ENCODE measurements at regions not wholly inside any gene's neighbourhood (a gene's known extent, or its start where the extent isn't known, plus 50 kb on each side); places are given as distances from the start of the nearest gene placed in this dataset.
"Not testable (repeated sequence)": the region's sequence is repeated elsewhere in the genome, so short reads cannot be mapped to it uniquely, and the experiment has no call there.

DNA sequence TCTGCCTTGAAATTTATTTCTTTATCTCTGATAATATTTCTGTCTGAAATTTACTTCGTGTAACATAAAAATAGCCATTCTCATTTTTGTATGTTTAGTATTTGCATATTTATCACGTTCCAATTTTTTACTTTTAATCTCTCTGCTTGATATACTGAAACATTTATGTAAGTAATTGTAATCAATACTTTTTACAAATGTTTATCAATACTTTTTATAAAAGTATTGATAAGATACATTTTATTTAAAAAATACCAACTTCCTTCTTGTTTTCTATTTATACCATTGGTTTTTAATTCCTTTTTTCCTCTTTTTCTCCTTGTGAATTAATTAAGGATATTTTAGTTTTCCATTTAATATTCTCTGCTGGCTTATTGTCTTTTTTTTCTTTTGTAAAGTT, 60.3 kb upstream of the TBL1XR1 start (continued):
- no peak for TF ChIP-seq EP300 (conservative IDR thresholded peaks at IDR 0.05; ENCODE audit: poor library complexity, severe bottlenecking)

DNA sequence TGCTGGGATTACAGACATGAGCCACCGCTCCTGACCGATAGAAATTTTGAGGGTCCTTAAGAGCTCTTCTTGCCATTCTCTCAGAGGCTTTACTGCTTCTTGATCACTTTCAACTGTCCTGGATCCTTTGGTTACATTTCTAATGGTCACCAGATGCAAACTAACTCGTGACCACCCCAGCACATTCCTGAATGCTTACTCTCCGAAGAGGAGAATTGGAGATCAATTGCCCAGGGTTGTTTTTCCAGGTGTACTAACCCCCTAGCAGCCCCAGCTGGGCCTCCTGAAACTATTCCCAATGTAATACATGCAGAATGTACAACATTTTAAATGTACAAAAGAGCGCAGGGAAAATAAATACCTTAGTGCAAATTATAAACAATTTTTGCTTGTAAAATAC, 65.1 kb upstream of the TBL1XR1 start:
- no peak overlapping the region for H3K4me2 ChIP-seq (ENCODE audit: low read length)
- no peaks in the 10 kb centered on the region for H3K9me3 ChIP-seq (ENCODE audit: low read length)
- no peaks in the 10 kb centered on the region for H3K36me3 ChIP-seq (ENCODE audit: insufficient read depth, low read length)
- no peak overlapping the region for H2AFZ ChIP-seq (ENCODE audit: low read depth, low read length)
- H3K9me2 ChIP-seq (ENCODE audit: insufficient read depth, low read length), result no peaks in the 10 kb centered on the region
- H3F3A ChIP-seq (ENCODE audit: insufficient read depth, low read length, poor library complexity, severe bottlenecking), result no peaks in the 10 kb centered on the region
- TF ChIP-seq EP300 (conservative IDR thresholded peaks at IDR 0.05; ENCODE audit: poor library complexity, severe bottlenecking), result no peak
- H3K79me2 ChIP-seq (replicated peaks; ENCODE audit: insufficient read depth, low read length), result no peaks in the 10 kb centered on the region
- no peaks in the 10 kb centered on the region for H3K27me3 ChIP-seq (ENCODE audit: insufficient read depth, low read depth, low read length)
- H3K9ac ChIP-seq (ENCODE audit: low read length), result no peak overlapping the region
- no peaks in the 10 kb centered on the region for H4K20me1 ChIP-seq (ENCODE audit: insufficient read depth)
- H3K27ac ChIP-seq (ENCODE audit: low read length), result no peak overlapping the region
- H3K4me3 ChIP-seq (ENCODE audit: low read length), result no peak overlapping the region

DNA sequence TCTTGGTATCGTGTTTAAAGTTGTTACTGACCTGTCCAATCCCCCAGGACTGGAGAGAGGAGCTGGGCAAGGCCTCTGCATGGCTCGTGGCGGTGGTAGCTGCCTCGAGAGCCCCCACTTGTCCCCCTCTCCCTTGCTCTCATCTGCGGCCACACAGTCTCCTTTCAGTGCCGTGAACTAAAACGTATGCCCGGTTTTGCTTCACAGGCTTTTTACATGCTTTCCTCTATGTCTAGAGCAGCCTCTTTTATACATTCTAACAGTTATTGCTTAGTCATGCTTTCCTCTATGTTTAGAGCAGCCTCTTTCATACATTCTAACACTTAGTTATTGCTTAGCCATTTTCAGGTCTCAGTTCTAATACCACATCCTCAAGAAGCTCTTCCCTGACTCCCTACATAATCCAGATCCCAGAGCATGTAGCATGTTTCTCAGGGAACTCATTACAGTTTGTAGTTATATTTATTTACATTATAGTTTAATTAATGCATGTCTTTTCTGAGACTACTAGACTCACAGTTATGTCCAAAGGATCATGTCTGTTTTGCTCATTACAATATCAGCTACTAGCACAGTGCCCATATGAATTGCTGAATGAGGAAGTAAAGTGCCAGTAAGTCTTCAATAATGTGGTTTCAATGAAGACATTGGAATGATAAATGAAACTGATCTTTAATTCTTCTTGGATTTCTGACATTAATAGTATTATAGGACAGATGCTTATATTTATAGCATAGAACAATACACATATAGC, 66.5 kb upstream of the TBL1XR1 start:
- H4K20me1 ChIP-seq (ENCODE audit: insufficient read depth), result no peaks in the 10 kb centered on the region
- H3K79me2 ChIP-seq (replicated peaks; ENCODE audit: insufficient read depth, low read length), result no peaks in the 10 kb centered on the region
- no peak overlapping the region for H2AFZ ChIP-seq (ENCODE audit: low read depth, low read length)
- no peak overlapping the region for H3K9ac ChIP-seq (ENCODE audit: low read length)
- no peaks in the 10 kb centered on the region for H3K36me3 ChIP-seq (ENCODE audit: insufficient read depth, low read length)
- no peak overlapping the region for H3K4me2 ChIP-seq (ENCODE audit: low read length)
- H3K27ac ChIP-seq (ENCODE audit: low read length), result no peak overlapping the region
- H3K9me2 ChIP-seq (ENCODE audit: insufficient read depth, low read length), result no peaks in the 10 kb centered on the region
- H3K9me3 ChIP-seq (ENCODE audit: low read length), result no peaks in the 10 kb centered on the region
- TF ChIP-seq SMC3 (conservative IDR thresholded peaks at IDR 0.05; ENCODE audit: poor library complexity) (no peak), EZH2 (IDR thresholded peaks at IDR 0.05; ENCODE audit: borderline replicate concordance, insufficient read depth, low read length, poor library complexity, severe bottlenecking) (no peak), POLR2AphosphoS5 (IDR thresholded peaks at IDR 0.05) (no peak), TAF1 (IDR thresholded peaks at IDR 0.05; ENCODE audit: low read depth) (no peak), MXI1 (conservative IDR thresholded peaks at IDR 0.05; ENCODE audit: poor library complexity, severe bottlenecking) (no peak), RAD21 (conservative IDR thresholded peaks at IDR 0.05) (no peak), EP300 (conservative IDR thresholded peaks at IDR 0.05; ENCODE audit: poor library complexity, severe bottlenecking) (no peak)
- TF ChIP-seq, protein P1, sequence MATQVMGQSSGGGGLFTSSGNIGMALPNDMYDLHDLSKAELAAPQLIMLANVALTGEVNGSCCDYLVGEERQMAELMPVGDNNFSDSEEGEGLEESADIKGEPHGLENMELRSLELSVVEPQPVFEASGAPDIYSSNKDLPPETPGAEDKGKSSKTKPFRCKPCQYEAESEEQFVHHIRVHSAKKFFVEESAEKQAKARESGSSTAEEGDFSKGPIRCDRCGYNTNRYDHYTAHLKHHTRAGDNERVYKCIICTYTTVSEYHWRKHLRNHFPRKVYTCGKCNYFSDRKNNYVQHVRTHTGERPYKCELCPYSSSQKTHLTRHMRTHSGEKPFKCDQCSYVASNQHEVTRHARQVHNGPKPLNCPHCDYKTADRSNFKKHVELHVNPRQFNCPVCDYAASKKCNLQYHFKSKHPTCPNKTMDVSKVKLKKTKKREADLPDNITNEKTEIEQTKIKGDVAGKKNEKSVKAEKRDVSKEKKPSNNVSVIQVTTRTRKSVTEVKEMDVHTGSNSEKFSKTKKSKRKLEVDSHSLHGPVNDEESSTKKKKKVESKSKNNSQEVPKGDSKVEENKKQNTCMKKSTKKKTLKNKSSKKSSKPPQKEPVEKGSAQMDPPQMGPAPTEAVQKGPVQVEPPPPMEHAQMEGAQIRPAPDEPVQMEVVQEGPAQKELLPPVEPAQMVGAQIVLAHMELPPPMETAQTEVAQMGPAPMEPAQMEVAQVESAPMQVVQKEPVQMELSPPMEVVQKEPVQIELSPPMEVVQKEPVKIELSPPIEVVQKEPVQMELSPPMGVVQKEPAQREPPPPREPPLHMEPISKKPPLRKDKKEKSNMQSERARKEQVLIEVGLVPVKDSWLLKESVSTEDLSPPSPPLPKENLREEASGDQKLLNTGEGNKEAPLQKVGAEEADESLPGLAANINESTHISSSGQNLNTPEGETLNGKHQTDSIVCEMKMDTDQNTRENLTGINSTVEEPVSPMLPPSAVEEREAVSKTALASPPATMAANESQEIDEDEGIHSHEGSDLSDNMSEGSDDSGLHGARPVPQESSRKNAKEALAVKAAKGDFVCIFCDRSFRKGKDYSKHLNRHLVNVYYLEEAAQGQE (IDR thresholded peaks at IDR 0.05; ENCODE audit: borderline replicate concordance), result no peak
- TF ChIP-seq, protein P2, sequence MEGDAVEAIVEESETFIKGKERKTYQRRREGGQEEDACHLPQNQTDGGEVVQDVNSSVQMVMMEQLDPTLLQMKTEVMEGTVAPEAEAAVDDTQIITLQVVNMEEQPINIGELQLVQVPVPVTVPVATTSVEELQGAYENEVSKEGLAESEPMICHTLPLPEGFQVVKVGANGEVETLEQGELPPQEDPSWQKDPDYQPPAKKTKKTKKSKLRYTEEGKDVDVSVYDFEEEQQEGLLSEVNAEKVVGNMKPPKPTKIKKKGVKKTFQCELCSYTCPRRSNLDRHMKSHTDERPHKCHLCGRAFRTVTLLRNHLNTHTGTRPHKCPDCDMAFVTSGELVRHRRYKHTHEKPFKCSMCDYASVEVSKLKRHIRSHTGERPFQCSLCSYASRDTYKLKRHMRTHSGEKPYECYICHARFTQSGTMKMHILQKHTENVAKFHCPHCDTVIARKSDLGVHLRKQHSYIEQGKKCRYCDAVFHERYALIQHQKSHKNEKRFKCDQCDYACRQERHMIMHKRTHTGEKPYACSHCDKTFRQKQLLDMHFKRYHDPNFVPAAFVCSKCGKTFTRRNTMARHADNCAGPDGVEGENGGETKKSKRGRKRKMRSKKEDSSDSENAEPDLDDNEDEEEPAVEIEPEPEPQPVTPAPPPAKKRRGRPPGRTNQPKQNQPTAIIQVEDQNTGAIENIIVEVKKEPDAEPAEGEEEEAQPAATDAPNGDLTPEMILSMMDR (IDR thresholded peaks at IDR 0.05; ENCODE audit: poor library complexity, severe bottlenecking), result no peak
- H3F3A ChIP-seq (ENCODE audit: insufficient read depth, low read length, poor library complexity, severe bottlenecking), result no peaks in the 10 kb centered on the region
- H3K27me3 ChIP-seq (ENCODE audit: insufficient read depth, low read depth, low read length), result no peaks in the 10 kb centered on the region
- H3K4me3 ChIP-seq (ENCODE audit: low read length), result no peak overlapping the region

DNA sequence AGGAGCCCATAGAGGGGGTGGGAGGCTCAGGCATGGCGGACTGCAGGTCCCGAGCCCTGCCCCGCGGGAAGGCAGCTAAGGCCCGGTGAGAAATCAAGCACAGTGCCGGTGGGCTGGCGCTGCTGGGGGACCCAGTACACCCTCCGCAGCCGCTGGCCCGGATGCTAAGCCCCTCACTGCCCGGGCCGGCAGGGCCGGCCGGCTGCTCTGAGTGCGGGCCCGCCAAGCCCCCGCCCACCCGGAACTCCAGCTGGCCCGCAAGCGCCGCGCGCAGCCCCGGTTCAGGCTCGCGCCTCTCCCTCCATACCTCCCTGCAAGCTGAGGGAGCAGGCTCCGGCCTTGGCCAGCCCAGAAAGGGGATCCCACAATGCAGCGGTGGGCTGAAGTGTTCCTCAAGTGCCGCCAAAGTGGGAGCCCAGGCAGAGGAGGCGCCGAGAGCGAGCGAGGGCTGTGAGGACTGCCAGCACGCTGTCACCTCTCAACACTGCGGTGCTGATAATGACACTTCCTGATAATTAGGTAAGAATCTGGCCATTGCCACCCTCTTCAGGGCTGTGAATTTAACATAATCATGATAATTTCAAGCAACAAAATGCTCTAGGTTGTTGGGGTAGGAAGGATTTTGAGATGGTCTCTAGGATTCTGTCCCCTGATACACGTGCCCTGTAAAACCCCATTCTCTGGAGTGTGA, 74.7 kb upstream of the TBL1XR1 start:
- H3K79me2 ChIP-seq (replicated peaks; ENCODE audit: insufficient read depth, low read length); H3K27ac ChIP-seq (ENCODE audit: low read length); H3K9me2 ChIP-seq (ENCODE audit: insufficient read depth, low read length); H3K9me3 ChIP-seq (ENCODE audit: low read length); H3K27me3 ChIP-seq (ENCODE audit: insufficient read depth, low read depth, low read length); H4K20me1 ChIP-seq (ENCODE audit: insufficient read depth); H3K4me2 ChIP-seq (ENCODE audit: low read length); H2AFZ ChIP-seq (ENCODE audit: low read depth, low read length); H3K4me3 ChIP-seq (ENCODE audit: low read length); H3F3A ChIP-seq (ENCODE audit: insufficient read depth, low read length, poor library complexity, severe bottlenecking); H3K9ac ChIP-seq (ENCODE audit: low read length); H3K36me3 ChIP-seq (ENCODE audit: insufficient read depth, low read length): not testable (repeated sequence)

Measured in neural cell (in vitro differentiated cells).